Hepatocyte (in vitro differentiated cells): ENCODE measurements at regions not wholly inside any gene's neighbourhood (a gene's known extent, or its start where the extent isn't known, plus 50 kb on each side); places are given as distances from the start of the nearest gene placed in this dataset.

Experiments used
- DNase-seq: peaks from one replicate; pipeline ENCODE4 v3.0.0-alpha.2; 2016; ENCODE audit warnings: low spot score
- H2AFZ ChIP-seq: fragments of 200-600 bp; sonication (generic); 2 replicates; pipeline ENCODE4 v1.6.0; 2016; ENCODE audit warnings: antibody characterized with exemption, mild to moderate bottlenecking
- H3K27ac ChIP-seq: fragments of 200-600 bp; sonication (generic); 2 replicates; pipeline ENCODE4 v1.5.1; 2016; ENCODE audit warnings: mild to moderate bottlenecking
- H3K27me3 ChIP-seq: fragments of 200-600 bp; sonication (generic); 2 replicates; pipeline ENCODE4 v1.6.1; 2016
- H3K36me3 ChIP-seq: fragments of 200-600 bp; sonication (generic); replicated peaks from 2 replicates; pipeline ENCODE4 v1.5.1; 2016; ENCODE audit warnings: low read depth; ENCODE audit not compliant: insufficient read depth
- H3K4me1 ChIP-seq: fragments of 200-600 bp; sonication (generic); 2 replicates; pipeline ENCODE4 v1.5.1; 2016; ENCODE audit warnings: mild to moderate bottlenecking, moderate library complexity; ENCODE audit not compliant: insufficient read depth
- H3K4me2 ChIP-seq: fragments of 200-600 bp; sonication (generic); 2 replicates; pipeline ENCODE4 v1.6.0; 2016
- H3K4me3 ChIP-seq: fragments of 200-600 bp; sonication (generic); 2 replicates; pipeline ENCODE4 v1.5.1; 2016; ENCODE audit warnings: mild to moderate bottlenecking
- H3K79me2 ChIP-seq: fragments of 200-600 bp; sonication (generic); 2 replicates; pipeline ENCODE4 v1.6.0; 2017; ENCODE audit warnings: mild to moderate bottlenecking
- H3K9me2 ChIP-seq: fragments of 200-600 bp; sonication (generic); replicated peaks from 2 replicates; pipeline ENCODE4 v1.6.0; 2017; ENCODE audit warnings: mild to moderate bottlenecking; ENCODE audit not compliant: insufficient read depth
- H3K9me3 ChIP-seq: fragments of 200-600 bp; sonication (generic); 2 replicates; pipeline ENCODE4 v1.5.1; 2016; ENCODE audit warnings: low read depth, mild to moderate bottlenecking
- H4K20me1 ChIP-seq: fragments of 200-600 bp; sonication (generic); 2 replicates; pipeline ENCODE4 v1.6.0; 2016; ENCODE audit warnings: mild to moderate bottlenecking; ENCODE audit not compliant: insufficient read depth, poor library complexity, severe bottlenecking
- EZH2 ChIP-seq: fragments of 200-600 bp; sonication (generic); IDR thresholded peaks from 2 replicates; pipeline ENCODE4 v1.6.1; 2016; ENCODE audit warnings: antibody characterized with exemption, mild to moderate bottlenecking, borderline replicate concordance
- EZH2phosphoT487 ChIP-seq: fragments of 200-600 bp; sonication (generic); IDR thresholded peaks from one replicate; pipeline ENCODE4 v1.6.1; 2018; ENCODE audit warnings: antibody characterized with exemption, mild to moderate bottlenecking, low read depth, moderate library complexity; ENCODE audit not compliant: unreplicated experiment, severe bottlenecking
- WGBS: methylation state at CpG from one replicate; pipeline ENCODE4 v1.1.6; 2016; ENCODE audit warnings: low lambda C conversion rate; ENCODE audit errors: missing lambda C conversion rate; 5-methylcytosine and 5-hydroxymethylcytosine counted together
- TF ChIP-seq, protein P1 (sequence below): fragments of 200-600 bp; sonication (generic); IDR thresholded peaks from 2 replicates; pipeline ENCODE4 v1.5.1; 2016; ENCODE audit warnings: antibody characterized with exemption, mild to moderate bottlenecking; ENCODE audit not compliant: poor library complexity

DNA sequence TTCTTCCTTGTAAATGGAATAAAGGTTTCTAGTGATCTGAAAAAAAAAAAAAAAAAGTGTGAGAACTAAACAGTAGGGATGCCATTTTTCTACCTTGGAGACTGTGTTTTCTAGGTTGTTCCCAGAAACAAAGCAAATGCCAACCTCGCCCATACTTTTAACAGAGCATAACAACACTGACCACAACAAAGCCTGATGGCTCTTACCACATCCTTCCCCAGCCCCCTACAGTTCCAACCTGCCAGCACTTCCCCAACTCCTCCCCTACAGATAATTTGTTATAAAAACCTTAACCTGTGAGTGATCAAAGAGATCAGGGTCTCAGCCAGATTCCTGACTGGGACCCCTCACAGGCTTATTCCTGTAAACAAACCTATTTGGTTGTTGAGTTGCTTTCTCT, 940.0 kb downstream of the SH3BGRL start:
- no peak for DNase-seq
- no peaks in the 10 kb centered on the region for H3K36me3 ChIP-seq

DNA sequence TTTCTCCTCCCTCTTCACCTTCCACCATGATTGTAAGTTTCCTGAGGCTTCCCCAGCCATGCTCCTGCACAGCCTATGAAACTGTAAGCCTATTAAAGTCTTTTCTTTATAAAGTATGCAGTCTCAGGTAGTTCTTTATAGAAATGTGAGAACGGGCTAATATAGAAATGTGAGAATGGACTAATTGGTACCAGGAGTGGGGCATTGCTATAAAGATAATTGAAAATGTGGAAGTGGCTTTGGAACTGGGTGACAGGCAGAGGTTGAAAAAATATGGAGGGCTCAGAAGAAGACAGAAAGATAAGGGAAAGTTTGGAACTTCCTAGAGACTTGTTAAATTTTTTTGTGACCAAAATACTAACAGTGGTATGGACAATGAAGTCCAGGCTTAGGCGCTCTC, 959.3 kb downstream of the SH3BGRL start:
- no peaks in the 10 kb centered on the region for H4K20me1 ChIP-seq

More for the DNA sequence above, 940.0 kb downstream of the SH3BGRL start:
- H3K27ac ChIP-seq: no peak overlapping the region
- H3K4me2 ChIP-seq: no peak overlapping the region
- H4K20me1 ChIP-seq: no peaks in the 10 kb centered on the region
- 62% methylated on average over 1 of the region's 1 CpG for WGBS
- no peak overlapping the region for H2AFZ ChIP-seq
- no peaks in the 10 kb centered on the region for H3K79me2 ChIP-seq
- no peak overlapping the region for H3K4me3 ChIP-seq
- peaks cover 3% of the 10 kb centered on the region for H3K9me3 ChIP-seq
- H3K27me3 ChIP-seq: no peaks in the 10 kb centered on the region
- no peaks in the 10 kb centered on the region for H3K4me1 ChIP-seq
- no peak for TF ChIP-seq EZH2
- H3K9me2 ChIP-seq: no peaks in the 10 kb centered on the region

DNA sequence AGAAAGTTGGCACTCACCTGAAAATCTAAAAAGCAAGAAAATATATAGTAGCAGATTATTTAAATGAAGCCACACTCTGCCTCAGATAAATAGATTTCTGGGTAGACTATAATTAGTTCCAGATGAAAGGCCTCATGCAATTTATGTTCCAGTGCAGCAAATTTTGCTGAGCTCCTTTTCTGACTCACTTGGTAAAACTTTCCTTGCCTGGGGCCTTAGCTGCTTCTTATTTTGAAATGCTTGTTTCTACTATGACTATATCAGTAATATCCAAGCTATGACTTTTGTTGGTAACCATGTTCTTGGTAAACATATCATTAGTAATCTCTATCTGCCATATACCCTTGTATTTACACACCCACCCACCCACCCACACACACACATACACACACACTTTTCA, 961.8 kb downstream of the SH3BGRL start:
- H4K20me1 ChIP-seq: no peaks in the 10 kb centered on the region
- TF ChIP-seq EZH2 (no peak), EZH2phosphoT487 (no peak)
- TF ChIP-seq, protein P1, sequence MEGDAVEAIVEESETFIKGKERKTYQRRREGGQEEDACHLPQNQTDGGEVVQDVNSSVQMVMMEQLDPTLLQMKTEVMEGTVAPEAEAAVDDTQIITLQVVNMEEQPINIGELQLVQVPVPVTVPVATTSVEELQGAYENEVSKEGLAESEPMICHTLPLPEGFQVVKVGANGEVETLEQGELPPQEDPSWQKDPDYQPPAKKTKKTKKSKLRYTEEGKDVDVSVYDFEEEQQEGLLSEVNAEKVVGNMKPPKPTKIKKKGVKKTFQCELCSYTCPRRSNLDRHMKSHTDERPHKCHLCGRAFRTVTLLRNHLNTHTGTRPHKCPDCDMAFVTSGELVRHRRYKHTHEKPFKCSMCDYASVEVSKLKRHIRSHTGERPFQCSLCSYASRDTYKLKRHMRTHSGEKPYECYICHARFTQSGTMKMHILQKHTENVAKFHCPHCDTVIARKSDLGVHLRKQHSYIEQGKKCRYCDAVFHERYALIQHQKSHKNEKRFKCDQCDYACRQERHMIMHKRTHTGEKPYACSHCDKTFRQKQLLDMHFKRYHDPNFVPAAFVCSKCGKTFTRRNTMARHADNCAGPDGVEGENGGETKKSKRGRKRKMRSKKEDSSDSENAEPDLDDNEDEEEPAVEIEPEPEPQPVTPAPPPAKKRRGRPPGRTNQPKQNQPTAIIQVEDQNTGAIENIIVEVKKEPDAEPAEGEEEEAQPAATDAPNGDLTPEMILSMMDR: no peak
- no peak overlapping the region for H3K27ac ChIP-seq
- no peak overlapping the region for H3K4me2 ChIP-seq
- H3K9me3 ChIP-seq: no peaks in the 10 kb centered on the region
- no peaks in the 10 kb centered on the region for H3K27me3 ChIP-seq
- no peaks in the 10 kb centered on the region for H3K79me2 ChIP-seq
- H2AFZ ChIP-seq: no peak overlapping the region
- H3K9me2 ChIP-seq: no peaks in the 10 kb centered on the region
- no peaks in the 10 kb centered on the region for H3K36me3 ChIP-seq
- DNase-seq: no peak
- no peak overlapping the region for H3K4me3 ChIP-seq
- no peaks in the 10 kb centered on the region for H3K4me1 ChIP-seq

More for the DNA sequence above, 959.3 kb downstream of the SH3BGRL start:
- Histone ChIP-seq H3K4me1 (no peaks in the 10 kb centered on the region), H2AFZ (no peak overlapping the region), H3K9me3 (no peaks in the 10 kb centered on the region), H3K4me3 (no peak overlapping the region), H3K79me2 (no peaks in the 10 kb centered on the region), H3K27ac (no peak overlapping the region), H3K27me3 (no peaks in the 10 kb centered on the region), H3K36me3 (no peaks in the 10 kb centered on the region), H3K9me2 (no peaks in the 10 kb centered on the region), H3K4me2 (no peak overlapping the region)
- no peak for DNase-seq
- 74% methylated on average over 2 of the region's 2 CpGs for WGBS
- TF ChIP-seq EZH2 (no peak), EZH2phosphoT487 (no peak)
- TF ChIP-seq, protein P1: no peak

DNA sequence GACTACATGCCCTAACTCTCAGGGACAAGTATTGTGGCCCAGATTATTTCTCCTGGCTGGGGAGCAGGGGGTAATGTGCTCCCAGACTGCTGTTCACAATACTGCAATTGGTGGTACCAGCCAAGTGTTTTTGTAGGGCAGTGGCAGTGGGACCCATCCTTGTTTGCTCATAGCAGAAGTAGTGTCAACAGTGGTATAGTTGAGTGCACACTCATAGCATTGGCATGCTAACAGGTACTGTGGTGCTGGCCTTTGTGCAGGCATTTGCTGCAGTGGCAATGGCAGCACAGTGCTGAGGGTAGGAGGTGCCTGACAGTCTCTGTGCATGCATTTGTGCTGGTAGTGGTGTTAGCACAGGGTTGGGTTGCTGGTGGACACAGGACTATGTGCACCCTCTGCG, 995.0 kb downstream of the SH3BGRL start:
- no peaks in the 10 kb centered on the region for H3K4me1 ChIP-seq
- no peaks in the 10 kb centered on the region for H3K36me3 ChIP-seq
- no peak overlapping the region for H3K4me2 ChIP-seq
- TF ChIP-seq EZH2phosphoT487 (no peak), EZH2 (no peak)
- TF ChIP-seq, protein P1: no peak
- no peaks in the 10 kb centered on the region for H3K27me3 ChIP-seq
- no peaks in the 10 kb centered on the region for H3K9me3 ChIP-seq
- no peak for DNase-seq
- no peak overlapping the region for H2AFZ ChIP-seq
- no peak overlapping the region for H3K4me3 ChIP-seq
- no peak overlapping the region for H3K27ac ChIP-seq
- no peaks in the 10 kb centered on the region for H4K20me1 ChIP-seq
- no peaks in the 10 kb centered on the region for H3K9me2 ChIP-seq
- 71% methylated on average over 1 of the region's 1 CpG for WGBS
- H3K79me2 ChIP-seq: no peaks in the 10 kb centered on the region
